ENCODE measurements at regions not wholly inside any gene's neighbourhood (a gene's known extent, or its start where the extent isn't known, plus 50 kb on each side); places are given as distances from the start of the nearest gene placed in this dataset.

DNA sequence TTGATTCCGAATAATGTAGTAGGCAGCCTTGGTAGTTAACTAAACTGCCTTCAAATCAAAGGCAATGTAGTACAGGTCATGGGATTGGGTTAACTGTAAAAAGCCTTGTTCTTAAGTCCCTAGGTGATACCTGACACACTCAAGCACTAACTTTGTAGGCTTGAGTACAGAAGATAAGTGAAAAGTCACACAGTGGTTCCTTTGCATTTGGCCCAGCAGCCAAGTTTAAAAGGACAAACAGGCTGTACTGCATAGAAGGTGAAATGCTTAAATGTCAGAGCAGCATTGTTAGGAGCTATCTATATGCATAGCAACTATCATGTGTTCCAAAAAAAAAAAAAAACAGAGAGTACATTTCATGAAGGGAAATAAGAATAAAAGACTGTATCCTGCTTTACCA, 178.4 kb downstream of the ATOH1 start:
- TF ChIP-seq POLR2A (IDR thresholded peaks at IDR 0.05; ENCODE audit: low read depth, low read length) (no peak), POLR2AphosphoS2 (IDR thresholded peaks at IDR 0.05; ENCODE audit: low read depth, low read length) (no peak), FOXK2 (IDR thresholded peaks at IDR 0.05) (no peak), ZNF274 (IDR thresholded peaks at IDR 0.05; ENCODE audit: insufficient read depth, insufficient read length) (no peak), BACH1 (IDR thresholded peaks at IDR 0.05; ENCODE audit: borderline replicate concordance) (no peak), NFYB (IDR thresholded peaks at IDR 0.05; ENCODE audit: insufficient read depth, low read depth, low read length) (no peak), MYC (IDR thresholded peaks at IDR 0.05; ENCODE audit: insufficient read depth, insufficient read length, insufficient replicate concordance, low read length, severe bottlenecking) (no peak)
- TF ChIP-seq, protein P1, sequence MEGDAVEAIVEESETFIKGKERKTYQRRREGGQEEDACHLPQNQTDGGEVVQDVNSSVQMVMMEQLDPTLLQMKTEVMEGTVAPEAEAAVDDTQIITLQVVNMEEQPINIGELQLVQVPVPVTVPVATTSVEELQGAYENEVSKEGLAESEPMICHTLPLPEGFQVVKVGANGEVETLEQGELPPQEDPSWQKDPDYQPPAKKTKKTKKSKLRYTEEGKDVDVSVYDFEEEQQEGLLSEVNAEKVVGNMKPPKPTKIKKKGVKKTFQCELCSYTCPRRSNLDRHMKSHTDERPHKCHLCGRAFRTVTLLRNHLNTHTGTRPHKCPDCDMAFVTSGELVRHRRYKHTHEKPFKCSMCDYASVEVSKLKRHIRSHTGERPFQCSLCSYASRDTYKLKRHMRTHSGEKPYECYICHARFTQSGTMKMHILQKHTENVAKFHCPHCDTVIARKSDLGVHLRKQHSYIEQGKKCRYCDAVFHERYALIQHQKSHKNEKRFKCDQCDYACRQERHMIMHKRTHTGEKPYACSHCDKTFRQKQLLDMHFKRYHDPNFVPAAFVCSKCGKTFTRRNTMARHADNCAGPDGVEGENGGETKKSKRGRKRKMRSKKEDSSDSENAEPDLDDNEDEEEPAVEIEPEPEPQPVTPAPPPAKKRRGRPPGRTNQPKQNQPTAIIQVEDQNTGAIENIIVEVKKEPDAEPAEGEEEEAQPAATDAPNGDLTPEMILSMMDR (IDR thresholded peaks at IDR 0.05 in 2 of 3, conservative IDR thresholded peaks at IDR 0.05 in 1 of 3; ENCODE audit: control insufficient read depth in 2 of 3, extremely low read depth in 1 of 3, insufficient read depth in 1 of 3, low read depth in 3 of 3, low read length in 3 of 3): no peak
- TF ChIP-seq, protein P2, sequence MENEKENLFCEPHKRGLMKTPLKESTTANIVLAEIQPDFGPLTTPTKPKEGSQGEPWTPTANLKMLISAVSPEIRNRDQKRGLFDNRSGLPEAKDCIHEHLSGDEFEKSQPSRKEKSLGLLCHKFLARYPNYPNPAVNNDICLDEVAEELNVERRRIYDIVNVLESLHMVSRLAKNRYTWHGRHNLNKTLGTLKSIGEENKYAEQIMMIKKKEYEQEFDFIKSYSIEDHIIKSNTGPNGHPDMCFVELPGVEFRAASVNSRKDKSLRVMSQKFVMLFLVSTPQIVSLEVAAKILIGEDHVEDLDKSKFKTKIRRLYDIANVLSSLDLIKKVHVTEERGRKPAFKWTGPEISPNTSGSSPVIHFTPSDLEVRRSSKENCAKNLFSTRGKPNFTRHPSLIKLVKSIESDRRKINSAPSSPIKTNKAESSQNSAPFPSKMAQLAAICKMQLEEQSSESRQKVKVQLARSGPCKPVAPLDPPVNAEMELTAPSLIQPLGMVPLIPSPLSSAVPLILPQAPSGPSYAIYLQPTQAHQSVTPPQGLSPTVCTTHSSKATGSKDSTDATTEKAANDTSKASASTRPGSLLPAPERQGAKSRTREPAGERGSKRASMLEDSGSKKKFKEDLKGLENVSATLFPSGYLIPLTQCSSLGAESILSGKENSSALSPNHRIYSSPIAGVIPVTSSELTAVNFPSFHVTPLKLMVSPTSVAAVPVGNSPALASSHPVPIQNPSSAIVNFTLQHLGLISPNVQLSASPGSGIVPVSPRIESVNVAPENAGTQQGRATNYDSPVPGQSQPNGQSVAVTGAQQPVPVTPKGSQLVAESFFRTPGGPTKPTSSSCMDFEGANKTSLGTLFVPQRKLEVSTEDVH (IDR thresholded peaks at IDR 0.05; ENCODE audit: low read depth, partially characterized antibody): no peak
- TF ChIP-seq, protein P3, sequence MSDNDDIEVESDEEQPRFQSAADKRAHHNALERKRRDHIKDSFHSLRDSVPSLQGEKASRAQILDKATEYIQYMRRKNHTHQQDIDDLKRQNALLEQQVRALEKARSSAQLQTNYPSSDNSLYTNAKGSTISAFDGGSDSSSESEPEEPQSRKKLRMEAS (IDR thresholded peaks at IDR 0.05; ENCODE audit: low read depth, low read length): no peak

All from GM12878 (cell line).